HG02678 (cell line): ENCODE measurements at regions not wholly inside any gene's neighbourhood (a gene's known extent, or its start where the extent isn't known, plus 50 kb on each side); places are given as distances from the start of the nearest gene placed in this dataset.
A peak's percentile ranks its signal among the peaks of the same experiment; 100 is the strongest.
"Not testable (repeated sequence)": the region's sequence is repeated elsewhere in the genome, so short reads cannot be mapped to it uniquely, and the experiment has no call there.

ENCODE experiments used
- ATAC-seq: cut with Tn5 transposase; IDR thresholded peaks from one replicate; pipeline ENCODE4 v1.9.1; 2021; ENCODE audit warnings: mild to moderate bottlenecking, moderate library complexity; ENCODE audit not compliant: unreplicated experiment

DNA sequence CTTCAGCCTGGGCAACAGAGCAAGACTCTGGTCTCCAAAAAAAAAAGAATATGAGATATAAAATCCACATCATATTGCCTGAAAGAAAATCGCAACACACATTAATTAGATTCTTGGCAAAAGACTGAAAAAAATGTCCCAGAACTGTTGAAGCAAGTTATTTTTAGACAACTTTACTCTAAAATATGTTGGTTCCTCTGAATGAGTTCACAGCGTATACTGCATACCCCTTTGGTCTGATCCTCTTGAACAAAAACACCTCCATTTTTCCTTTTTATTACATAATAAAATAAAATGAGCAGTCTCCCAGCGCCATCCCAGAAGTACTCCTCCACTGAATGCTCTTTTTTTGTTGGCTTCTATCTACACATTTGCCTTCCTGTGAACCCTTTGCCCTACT lies 126.0 kb upstream of the TMEM170B start:
- ATAC-seq, result no peak

GRCh38 chr6:11410539-11411307 lies 126.8 kb upstream of the TMEM170B start:
- ATAC-seq, result peak; percentile 36

DNA sequence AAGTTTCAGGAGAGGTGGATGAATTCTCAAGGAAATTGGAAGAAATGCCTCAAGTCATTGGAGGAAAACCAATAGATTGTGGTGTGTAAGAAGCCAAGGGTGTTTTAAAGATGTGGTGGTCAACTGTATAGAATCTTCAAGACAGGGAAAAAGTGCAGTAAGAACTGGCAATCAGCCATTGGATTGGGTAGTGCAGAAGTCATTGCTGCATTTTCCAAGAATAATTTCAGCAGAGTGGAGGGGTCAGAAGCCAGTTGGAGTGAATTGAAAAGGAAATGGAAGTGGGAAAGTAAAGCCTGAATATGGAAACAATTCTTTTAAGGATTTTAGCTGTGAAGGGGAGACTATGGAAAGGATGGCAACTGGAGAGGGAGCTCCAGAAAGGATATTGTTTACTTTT lies 128.2 kb upstream of the TMEM170B start:
- ATAC-seq, result no peak

GRCh38 chr6:11407414-11407813 lies 130.1 kb upstream of the TMEM170B start:
- no peak for ATAC-seq

- ATAC-seq, result no peak
These were observed 132.7 kb upstream of the TMEM170B start for GRCh38 chr6:11404838-11405237.

- ATAC-seq, result no peak
These were observed 133.5 kb upstream of the TMEM170B start for GRCh38 chr6:11404081-11404480.

DNA sequence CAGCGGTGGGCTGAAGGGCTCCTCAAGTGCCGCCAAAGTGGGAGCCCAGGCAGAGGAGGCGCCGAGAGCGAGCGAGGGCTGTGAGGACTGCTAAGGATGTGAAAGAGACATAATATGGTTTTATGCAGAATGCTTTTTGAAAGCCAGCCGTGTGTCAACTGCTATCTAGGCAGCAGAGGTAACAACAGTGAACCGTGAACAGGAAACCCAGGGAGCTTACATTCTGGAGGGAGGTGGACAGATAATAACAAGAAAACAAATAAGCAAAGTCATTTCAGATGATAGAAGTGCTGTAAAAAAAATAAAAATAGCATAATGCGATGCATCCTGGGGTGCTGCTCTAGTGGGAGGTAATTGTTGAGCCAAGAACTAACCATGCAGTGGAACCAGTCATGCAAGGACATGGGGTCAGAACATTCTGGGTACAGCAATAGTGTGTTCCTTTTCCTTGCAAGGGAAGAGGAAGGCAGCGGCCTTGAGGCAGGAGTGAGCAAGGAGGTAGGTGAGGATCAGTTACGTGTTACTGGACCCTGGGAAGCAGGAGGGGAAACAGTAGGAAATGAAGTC lies 134.4 kb upstream of the TMEM170B start:
- ATAC-seq, result no peak

GRCh38 chr6:11402581-11402980 lies 135.0 kb upstream of the TMEM170B start:
- not testable (repeated sequence) for ATAC-seq

DNA sequence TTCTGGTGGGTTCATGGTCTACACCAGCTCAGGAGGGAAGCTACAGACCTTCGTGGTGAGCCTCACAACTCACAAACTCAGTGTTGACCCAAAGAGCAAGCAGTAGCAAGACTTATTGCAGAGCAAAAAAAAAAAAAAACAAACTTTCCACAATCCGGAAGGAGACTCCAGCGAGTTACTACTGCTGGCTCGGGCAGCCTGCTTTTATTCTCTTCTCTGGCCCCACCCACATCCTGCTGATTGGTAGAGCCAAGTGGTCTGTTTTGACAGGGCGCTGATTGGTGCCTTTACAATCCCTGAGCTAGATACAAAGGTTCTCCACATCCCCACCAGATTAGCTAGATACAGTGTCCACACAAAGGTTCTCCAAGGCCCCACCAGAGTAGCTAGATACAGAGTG lies 135.6 kb upstream of the TMEM170B start:
- ATAC-seq, result not testable (repeated sequence)

DNA sequence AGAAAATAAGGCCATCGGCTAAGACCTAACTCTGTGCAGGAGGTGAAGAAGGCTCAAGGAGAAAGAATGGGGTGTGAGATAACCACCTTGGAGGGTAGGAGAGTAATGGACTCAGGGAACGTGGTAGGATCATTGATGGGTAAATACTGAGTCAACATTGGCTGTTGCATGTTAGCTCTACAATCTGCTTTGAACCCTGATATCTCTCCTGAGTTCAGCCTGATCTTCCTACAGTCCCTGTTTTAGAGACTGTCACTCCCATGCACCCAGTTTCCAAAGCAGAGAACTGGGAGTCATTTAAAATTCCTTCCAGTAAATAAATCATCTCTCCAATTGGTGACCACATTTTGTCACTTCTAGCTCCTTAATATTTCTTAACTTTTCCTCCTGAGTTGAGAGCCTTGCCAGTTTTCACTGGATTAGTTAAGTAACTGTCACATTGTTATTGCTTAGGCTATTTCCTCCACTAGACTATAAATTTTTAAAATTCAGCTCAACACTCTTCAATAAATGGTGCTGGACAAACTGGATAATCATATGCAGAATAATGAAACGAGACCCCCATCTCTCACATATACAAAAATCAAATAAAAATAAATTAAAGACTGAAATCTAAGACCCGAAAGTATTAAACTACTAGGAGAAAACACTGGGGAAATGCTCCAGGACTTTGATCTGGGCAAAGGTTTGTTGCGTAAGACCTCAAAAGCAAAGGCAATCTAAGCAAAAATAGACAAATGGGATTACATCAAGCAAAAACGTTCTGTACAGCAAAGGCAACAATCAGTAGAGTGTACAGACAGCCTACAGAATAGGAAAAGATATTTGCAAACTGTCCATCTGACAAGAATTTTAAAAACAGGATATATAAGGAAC lies 138.9 kb upstream of the TMEM170B start:
- ATAC-seq, result no peak

- no peak for ATAC-seq
These were observed 139.7 kb upstream of the TMEM170B start for GRCh38 chr6:11397622-11398450.

GRCh38 chr6:11396860-11397259 lies 140.7 kb upstream of the TMEM170B start:
- no peak for ATAC-seq

GRCh38 chr6:11393713-11394627 lies 143.6 kb upstream of the TMEM170B start:
- no peak for ATAC-seq

- no peak for ATAC-seq
These were observed 144.6 kb upstream of the TMEM170B start for GRCh38 chr6:11392778-11393507.

GRCh38 chr6:11391934-11392777 lies 145.4 kb upstream of the TMEM170B start:
- ATAC-seq, result no peak

DNA sequence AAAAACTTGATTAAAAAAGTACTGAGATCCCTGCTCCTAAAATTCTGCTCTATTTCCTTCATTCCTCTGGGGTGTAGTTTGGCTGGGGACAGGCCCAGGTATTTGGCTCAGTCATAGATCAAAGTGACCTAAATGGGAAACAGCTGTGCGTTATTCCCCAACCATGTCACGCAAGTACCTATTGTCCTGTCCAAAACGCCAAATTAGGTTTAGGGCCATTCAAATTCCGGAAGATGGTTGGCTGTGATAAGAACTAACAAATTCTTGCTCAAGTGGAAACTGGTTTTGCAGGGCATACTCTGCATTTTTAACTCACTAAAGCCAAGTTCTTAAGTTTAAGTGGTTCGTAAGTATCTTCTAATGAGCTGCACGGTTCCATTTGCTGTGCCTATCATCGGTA lies 147.6 kb upstream of the TMEM170B start:
- ATAC-seq, result no peak

DNA sequence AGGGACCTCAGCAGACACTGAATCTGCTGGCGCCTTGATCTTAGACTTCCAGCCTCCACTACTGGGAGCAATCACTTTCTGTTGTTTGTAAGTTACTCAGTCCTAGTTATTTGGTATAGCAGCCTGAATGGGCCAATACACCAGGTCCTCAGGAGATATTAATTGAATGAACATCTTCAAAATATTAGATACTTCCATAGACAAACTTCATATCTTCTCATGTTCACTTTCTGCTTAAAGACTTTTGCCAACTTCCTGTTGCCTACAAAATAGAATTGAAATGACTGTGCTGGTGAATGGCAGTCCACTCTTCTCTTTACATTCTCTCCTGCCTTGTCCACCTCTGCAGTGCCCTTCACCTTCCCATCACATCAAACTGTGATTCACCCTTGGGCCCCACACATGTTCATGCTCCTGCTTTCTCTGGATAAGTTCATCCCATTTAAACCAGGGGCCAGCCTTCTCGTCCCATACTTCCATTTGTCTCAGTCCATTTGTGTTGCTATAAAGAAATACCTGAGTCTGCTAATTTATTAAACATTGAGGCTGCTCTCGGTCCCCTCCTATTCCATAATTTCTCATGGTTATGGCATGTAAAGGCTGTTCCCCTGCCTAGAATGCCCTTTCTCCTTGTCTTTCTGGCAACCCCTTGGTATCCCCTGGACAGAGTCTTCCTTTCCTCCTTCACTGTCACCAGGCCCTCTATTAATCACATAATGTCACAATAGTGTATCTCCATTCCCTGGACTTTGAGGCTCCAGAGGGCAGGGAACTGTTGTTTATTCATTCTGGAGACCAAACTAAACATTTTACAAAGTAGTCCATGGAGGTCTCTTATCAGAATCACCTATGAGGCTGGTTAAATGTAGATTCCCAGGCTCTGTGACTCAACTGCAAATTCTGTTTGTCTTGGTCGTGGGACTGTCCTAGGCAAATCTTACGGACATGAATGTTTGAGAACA lies 148.3 kb upstream of the TMEM170B start:
- no peak for ATAC-seq
